ENCODE measurements at regions not wholly inside any gene's neighbourhood (a gene's known extent, or its start where the extent isn't known, plus 50 kb on each side); places are given as distances from the start of the nearest gene placed in this dataset.
"Not testable (repeated sequence)": the region's sequence is repeated elsewhere in the genome, so short reads cannot be mapped to it uniquely, and the experiment has no call there.

DNA sequence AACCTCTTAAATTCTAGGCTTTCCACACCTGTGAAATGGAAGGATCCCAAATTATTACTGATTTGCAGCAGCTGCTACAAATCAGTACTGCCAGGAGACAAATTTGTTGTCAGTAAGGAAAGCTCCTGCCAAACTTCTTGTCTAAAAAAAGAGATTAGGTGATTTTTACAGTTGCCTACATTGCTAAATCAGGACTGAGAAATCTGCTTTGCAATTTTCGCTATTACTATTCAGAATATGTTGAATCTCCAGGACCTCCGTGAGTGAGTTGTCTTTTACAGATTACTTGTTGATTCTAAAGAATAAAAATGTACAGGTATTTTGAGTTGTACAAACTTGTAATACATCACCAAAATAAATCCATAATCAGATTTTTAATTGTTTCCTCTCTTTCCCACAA, 1815.9 kb downstream of the PCDH9 start:
- DNase-seq (ENCODE audit: low read depth) = no peak

DNA sequence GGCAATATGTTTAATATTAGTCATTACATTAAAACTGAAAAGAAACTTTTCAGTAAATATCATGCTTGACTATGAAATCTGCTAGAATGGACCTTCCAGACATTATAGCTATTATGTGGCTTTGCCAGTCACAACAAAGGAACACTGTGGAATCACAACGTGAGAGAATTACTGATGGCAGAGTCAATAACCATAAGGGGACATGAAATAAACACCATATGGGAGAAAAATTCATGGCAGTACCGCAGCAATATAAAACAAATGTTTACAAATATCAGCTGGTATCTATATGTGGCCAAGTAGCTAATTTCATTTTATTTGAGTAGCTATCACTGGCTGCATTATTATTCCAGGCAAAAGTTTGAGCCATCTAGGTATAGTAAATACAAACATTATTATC, 1818.6 kb downstream of the PCDH9 start:
- no peak for DNase-seq (ENCODE audit: low read depth)

DNA sequence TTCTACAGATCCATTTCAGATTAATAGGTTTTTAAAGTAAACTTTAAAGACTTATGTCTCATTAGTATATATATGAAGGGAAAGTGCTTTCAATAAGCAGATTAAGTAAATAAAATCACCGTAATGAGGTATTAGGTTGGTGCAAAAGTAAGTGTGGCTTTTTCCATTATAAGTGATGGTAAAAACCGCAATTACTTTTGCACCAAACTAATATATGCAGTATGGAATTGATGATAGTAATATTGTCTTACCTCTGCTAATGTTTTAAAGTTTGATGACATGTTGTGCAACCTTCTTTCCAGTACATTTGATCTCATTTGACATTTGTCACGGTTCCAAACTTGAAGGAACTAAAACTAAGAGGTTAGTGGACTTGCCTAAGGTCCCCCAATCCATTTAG, 1819.3 kb downstream of the PCDH9 start:
- DNase-seq (ENCODE audit: low read depth) = no peak

DNA sequence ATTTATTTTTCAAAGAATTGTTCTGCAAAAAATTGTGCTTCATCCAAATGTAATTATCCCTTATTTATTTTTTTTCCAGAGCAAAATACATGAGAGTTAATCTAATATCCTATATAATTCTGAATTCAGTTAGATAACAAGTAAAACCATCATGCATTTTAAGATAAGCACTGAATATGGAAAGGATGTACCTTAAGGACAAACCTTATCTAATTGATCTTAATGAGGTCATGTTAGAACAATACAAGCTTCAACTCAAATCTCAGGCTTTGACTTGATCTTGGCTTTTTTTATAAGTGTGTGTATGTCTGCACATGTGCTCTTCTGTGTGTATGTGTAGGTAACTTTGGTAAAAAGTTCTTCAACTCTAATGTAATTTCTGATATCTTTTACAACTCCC, 1828.8 kb downstream of the PCDH9 start:
- DNase-seq (ENCODE audit: low read depth) = no peak

DNA sequence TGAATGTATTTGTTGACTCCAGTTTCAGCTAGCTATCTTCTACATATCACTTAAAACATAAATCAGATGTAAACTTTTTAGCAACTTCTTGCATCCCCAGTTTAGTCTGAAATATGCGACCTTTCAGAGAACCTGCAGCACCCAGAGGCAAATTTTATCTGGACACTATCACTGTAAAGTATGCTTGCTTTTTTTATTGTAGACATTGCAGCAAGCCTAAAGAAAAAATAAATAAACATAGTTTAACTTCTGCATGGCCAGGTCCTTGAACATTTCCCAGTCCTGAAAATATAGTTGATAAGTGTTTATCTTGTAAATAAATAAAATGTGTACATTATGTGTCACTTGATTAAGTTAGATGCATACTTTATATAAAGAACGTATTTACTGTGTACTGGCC, 1829.4 kb downstream of the PCDH9 start:
- DNase-seq (ENCODE audit: low read depth) = no peak

DNA sequence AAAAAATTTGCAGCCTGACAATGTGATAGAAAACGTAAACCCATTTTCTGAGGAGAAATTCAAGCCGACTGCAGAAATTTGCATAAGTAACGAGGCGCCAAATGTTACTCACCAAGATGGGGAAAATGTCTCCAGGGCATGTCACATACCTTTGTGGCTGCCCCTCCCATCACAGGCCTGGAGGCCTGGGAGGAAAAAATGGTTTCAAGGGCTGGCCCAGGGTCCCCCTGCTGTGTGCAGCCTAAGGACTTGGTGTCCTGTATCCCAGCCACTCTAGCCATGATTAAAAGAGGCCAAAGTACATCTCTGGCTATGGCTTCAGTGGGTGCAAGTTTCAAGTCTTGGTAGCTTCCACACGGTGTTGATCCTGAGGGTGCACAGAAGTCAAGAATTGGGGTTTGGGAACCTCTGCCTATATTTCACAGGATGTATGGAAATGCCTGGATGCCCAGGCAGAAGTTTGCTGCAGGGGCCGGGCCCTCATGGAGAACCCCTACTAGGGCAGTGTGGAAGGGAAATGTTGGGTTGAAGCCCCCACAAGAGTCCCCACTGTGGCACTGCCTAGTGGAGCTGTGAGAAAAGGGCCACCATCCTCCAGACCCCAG, 1842.3 kb downstream of the PCDH9 start:
- no peak for DNase-seq (ENCODE audit: low read depth)

DNA sequence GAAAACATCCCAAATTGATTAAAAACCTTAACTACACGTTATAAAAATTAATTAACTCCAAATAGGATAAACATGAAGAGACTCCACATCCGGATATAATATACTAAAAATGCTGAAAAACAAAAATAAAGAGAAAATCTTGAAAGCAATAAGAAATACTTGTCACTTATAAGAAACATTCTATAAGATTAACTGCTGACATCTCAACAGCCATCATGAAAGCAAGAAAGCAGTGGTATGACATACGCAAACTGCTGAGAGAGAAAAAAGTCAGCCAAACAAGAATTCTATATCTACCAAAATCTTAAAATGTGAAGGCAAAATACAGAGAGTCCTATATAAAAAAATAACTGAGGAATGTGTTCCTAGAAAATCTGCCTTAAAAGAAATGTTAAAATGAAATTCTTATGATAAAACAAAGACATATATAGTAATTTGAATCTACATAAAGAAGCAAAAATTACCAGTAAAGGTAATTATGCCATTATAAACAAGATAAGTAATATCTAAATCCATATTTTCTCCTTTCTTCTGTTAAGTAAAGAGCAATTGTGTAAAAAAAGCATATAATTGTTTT, 1851.1 kb downstream of the PCDH9 start:
- DNase-seq (ENCODE audit: low read depth) = peak; percentile 16

DNA sequence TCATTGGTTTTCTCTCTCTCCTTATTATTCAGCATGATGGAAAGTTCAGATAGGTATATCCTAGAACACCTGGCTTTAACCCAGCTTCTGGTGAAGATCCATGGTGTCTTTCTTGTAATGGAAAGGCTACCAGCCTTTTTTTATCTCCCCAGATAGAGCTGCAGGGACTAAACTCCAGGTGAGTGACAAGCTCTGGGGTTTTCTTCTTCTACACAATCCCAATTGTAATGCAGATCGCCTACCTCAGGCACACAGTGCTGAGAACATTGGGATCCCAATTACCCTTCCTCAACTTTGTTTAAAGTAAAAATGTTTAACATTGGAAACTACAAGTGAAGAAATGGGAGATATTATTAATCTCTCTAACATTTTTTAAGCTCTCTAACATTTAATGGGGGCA, 1851.7 kb downstream of the PCDH9 start:
- DNase-seq (ENCODE audit: low read depth) = no peak

DNA sequence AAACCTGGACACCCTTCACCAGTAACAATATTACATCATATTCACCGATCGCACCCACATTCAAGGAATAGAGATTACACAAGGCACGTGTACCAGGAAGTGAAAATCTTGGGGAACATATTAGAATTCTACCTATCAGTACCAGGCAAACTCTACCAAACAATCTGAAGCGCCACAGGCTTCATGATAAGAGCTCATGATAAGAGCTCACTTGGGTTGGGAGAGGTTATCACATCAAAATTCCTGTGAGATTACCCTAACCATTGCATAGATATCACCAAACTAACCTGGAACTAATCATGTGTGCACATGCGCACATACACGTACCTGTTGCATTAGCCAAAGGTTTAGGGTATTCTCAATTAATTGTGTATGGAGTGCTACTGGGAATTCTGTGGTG, 1861.3 kb downstream of the PCDH9 start:
- DNase-seq (ENCODE audit: low read depth) = no peak

DNA sequence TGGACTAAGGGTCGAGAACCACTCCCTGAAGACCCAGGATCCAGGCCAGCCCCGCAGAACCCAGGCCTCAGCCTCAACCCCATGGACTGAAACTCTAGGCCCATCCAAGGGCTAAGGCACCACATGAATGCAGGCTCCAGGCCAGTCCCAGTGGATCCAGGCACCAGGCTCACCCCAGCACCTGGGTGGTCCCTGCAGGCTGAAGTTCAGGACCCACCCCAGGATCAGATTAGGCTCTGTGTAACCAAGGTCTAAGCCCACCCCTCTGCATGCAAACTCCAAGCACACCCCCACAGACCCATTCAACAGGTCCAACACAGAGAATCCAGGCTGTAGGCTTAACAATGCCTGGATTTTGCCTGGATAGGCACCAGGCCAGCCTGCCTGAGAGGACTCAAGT, 1876.2 kb downstream of the PCDH9 start:
- DNase-seq (ENCODE audit: low read depth) = no peak

DNA sequence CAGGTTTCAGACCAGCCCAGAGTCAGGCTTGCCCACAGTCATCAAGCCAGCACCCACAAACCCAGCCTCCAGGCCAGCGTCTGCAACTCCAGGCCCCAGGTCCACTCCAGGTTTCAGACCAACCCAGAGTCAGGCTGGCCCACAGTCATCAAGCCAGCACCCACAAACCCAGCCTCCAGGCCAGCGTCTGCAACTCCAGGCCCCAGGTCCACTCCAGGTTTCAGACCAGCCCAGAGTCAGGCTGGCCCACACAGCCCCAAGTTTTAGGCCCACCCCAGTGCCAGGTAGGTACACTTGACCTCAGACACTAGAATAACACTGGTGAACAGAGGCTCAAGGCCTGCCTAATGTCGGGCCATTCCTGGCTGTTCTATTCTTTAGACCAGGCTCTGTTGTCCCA, 1877.0 kb downstream of the PCDH9 start:
- not testable (repeated sequence) for DNase-seq (ENCODE audit: low read depth)

DNA sequence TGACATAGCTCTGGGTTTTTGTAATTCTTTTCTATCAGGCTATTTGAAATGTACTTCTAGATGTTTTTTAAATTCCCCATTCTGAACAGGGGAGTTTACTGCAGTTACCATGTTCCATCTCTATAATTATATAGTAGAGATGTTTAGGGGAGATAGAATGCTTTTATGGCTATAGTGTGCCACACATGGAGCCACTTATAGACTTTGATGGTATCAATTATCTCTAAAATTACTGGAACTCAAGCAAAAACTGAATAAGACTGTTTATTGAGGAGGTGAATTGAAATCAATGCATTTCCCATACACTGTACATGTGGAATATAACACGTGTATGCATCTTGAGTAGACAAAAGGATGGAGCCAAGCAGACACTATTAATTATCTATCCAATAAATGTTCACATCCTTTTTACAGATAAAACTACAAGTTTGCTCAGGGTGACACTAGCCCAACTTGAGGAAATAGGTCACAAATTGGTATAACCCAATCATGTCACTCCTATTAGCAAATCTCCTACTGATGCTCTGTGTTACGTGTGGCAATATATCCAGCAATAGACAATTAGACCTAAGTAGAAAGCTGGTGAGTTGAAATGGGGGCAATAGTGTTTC, 1882.6 kb downstream of the PCDH9 start:
- DNase-seq (ENCODE audit: low read depth) = no peak

DNA sequence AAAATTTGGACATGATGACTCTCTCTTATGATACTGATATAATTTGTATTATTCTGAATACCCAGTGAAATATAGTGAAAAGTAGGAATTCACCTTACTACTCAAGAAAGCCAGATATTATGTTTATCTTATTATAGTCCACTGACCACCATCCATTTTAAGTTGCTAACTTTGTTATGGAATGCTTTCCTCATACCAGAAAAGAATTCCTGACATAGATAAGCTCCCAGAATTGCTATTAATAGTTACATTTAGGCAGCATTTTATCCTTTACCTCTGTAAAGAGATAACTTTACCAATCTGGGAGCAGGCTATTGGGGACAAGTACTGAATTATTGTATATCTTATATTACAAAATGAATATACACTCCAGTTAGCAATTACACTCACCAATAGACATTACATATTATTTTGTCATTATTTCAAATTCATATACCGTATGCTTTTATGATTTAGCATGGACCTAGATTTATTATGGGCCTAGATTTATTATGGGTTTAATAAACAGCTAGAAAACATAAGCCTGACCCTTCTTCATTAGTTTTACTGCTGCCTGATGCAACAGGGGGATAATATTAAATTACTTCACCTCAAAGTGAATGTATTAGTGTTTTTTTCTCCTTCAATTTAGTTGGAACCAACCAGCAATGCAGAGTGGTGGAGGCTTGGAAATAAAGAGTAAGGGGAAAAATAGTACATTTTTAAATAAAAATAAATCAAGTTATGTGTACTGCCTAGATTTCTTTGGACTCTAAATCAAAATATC, 1886.1 kb downstream of the PCDH9 start:
- no peak for DNase-seq (ENCODE audit: low read depth)

DNA sequence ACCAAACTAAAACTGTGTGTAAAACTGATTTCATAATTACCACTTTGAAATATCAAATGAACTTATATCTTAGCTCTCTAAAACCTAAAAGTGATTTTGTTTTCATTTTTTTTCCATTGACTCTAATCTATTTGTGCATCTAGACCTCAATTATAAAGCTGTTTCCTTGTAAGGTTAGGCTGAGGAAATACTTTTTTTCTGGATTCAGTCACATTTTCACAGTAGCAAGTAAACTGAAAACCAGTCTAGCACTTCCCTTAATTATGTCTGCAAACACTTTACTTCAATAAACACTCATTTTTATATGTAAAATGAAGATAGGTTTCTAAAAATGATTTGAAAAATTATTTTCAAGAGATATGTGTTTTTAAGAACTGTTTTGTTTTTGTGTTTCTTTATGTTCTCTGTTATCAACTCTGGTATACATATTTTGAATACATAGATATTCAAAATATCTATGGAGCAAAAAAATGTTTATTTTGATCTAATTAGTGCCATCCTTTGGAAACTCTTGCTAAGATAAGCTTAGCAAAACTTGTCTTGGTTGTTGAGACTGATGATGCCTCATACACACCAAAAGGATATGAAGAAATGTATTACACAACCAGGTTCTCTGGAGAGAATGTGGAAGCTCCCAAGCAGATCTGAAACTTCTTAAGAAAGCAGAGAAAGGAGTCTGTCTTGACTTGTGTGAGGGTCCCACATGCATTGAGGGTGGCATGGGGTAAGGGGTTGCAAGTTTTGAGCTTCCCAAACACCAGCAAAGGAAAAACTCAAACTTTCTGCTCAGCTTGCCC, 1887.4 kb downstream of the PCDH9 start:
- DNase-seq (ENCODE audit: low read depth) = no peak

DNA sequence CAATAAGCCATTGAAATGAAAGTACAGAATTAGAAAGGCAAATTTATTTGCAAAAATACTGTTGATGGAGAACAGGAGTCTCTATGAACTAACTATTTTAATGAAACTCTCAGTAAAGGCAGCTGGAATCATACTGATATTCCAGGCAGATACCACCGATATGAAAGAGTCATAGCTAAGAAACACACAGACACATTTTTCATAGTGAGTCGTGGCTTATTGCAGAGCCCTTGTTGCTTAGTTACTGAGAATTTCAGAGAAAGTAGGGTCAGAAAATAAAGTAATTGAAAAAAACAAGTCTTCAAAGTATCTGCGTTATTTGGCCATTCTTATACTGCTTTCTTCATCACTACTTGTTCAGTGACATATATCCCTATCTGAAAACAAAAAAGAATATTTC, 1890.9 kb downstream of the PCDH9 start:
- no peak for DNase-seq (ENCODE audit: low read depth)

DNA sequence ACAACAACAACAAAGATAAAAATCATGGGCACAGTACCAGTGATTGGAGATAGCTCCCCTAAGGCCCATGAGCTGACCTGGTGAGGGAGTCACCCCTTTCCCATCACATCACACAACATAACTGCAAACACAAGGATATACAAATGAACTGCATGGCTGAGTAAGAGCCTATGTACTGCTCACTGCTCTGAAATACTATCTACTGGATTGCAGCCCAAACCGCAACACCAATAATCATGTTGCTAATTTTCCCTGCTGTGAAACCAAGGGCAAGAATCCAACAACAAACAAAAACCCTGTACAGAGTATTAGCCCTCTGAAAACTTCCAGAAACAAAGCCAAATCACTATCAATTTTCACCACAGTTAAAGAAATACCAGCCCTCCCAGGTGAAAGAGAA, 1893.2 kb downstream of the PCDH9 start:
- peak; percentile 8 for DNase-seq (ENCODE audit: low read depth)

DNA sequence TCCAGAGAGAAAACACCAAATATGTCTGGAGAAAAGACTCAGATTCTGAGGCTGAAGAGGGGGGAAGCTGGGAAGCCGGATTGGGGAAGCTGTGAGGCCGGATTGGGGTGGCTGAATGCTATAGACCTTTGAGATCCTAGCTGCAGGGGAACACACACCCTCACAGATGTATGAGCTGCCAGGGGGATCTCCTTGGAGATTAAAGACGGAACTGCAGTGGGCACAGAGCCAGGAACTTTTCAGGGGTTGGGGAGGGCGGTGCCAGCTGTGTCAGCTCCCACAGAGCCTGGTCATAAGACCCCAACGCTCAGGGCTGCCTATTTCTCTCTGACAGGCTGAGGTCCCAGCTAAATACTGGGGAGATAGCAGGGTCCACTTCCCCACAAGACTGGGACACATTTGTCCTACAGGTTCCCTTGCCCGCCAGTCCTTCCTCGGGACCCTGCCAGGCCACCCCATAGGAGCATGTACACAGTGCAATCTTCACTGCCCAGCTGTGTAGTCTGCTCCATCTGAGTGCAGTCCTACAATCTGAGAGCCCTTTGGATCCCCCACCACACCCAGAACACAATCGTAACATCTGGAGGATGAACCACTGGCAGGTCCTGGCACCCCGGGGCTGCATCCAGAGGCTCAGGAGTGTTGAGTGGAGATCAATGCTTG, 1893.9 kb downstream of the PCDH9 start:
- no peak for DNase-seq (ENCODE audit: low read depth)

DNA sequence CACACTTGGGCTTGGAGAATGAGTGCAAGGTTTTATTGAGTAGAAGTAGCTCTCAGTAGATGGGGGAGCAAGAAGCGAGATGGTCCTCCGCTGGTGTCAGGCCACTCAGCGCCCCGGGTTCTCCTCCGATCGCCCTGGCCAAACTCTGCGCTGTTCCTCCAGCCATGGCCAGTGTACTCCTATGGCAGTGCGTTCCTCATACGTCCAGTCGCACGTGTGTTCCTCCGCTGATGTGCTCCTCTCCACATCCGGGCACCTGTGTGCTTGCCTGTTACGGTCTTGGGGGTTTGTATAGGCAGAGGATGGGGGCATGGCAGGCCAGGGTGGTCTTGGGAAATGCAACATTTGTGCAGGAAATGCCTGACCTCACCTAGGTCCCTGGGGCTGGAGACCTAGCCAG, 1899.4 kb downstream of the PCDH9 start:
- DNase-seq (ENCODE audit: low read depth) = no peak

DNA sequence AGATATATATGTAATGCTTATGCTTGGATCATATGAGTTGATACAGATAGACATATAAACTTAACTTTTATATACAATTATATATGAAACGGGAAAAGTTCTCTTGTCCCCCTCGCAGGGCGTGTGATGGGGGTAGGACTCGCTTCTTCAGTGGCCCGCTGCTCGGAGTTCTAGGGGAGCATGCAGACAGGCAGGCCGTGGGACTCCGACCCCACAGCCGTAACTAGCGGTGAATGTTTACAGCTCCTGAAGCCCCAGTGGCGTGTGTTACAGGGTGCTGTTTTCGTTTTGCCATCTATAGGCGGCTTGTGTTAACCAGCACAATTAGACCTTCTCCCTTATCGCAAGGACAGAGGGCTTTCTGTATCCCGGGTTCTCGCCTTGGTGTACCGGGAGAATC, 1899.8 kb downstream of the PCDH9 start:
- DNase-seq (ENCODE audit: low read depth) = no peak

DNA sequence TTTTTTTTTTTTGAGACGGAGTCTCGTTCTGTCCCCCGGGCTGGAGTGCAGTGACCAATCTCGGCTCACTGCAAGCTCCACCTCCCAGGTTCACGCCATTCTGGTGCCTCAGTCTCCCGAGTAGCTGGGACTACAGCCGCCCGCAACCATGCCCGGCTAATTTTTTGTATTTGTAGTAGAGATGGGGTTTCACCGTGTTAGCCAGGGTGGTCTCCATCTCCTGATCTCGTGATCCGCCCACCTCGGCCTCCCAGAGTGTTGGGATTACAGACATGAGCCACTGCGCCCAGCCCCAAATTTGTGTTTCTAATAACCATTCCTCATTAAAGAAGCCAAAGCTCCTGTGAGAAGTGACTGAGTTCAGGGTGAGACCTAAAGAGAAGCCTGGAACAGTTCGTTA, 1906.9 kb downstream of the PCDH9 start:
- not testable (repeated sequence) for DNase-seq (ENCODE audit: low read depth)

DNA sequence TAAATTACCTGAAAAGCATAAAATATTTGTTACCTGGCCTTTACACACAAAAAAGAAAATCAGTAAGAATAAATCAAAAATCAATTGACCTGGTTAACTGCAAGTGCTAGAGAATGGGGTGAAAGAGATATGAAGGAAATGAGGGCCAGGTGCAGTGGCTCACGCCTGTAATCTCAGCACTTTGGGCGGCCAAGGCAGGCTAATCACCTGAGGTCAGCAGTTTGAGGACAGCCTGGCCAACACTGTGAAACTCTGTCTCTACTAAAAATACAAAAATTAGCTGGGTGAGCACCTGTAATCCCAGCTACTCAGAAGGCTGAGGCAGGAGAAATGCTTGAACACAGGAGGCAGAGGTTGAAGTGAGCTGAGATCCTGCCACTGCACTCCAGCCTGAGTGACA, 1908.7 kb downstream of the PCDH9 start:
- not testable (repeated sequence) for DNase-seq (ENCODE audit: low read depth)
